OCI-LY1 (cell line): ENCODE measurements at regions not wholly inside any gene's neighbourhood (a gene's known extent, or its start where the extent isn't known, plus 50 kb on each side); places are given as distances from the start of the nearest gene placed in this dataset.

Source experiments
- H2AFZ ChIP-seq: fragments of 200-600 bp; sonication (generic), shearing (Covaris generic); 2 replicates; pipeline ENCODE4 v1.6.0; 2014; ENCODE audit warnings: antibody characterized with exemption, mild to moderate bottlenecking, low read length
- H3F3A ChIP-seq: fragments of 200-600 bp; sonication (generic), shearing (Covaris generic); 2 replicates; pipeline ENCODE4 v1.6.0; 2014; ENCODE audit warnings: mild to moderate bottlenecking, antibody characterized with exemption, low read length, moderate library complexity; ENCODE audit not compliant: insufficient read depth
- H3K27ac ChIP-seq: fragments of 200-600 bp; sonication (generic); 2 replicates; pipeline ENCODE4 v1.5.1; 2014; ENCODE audit warnings: low read length, mixed run types, mild to moderate bottlenecking, low read depth; ENCODE audit not compliant: poor library complexity, severe bottlenecking
- H3K27me3 ChIP-seq: fragments of 200-600 bp; sonication (generic); 2 replicates; pipeline ENCODE4 v1.6.0; 2014; ENCODE audit warnings: antibody characterized with exemption, mild to moderate bottlenecking, low read length, moderate library complexity; ENCODE audit not compliant: insufficient read depth
- H3K36me3 ChIP-seq: fragments of 200-600 bp; sonication (generic); 2 replicates; pipeline ENCODE4 v1.6.1; 2014; ENCODE audit warnings: mild to moderate bottlenecking, antibody characterized with exemption, low read length, moderate library complexity, mixed read lengths; ENCODE audit not compliant: insufficient read depth
- H3K4me1 ChIP-seq: fragments of 200-600 bp; sonication (generic); 2 replicates; pipeline ENCODE4 v1.5.1; 2014; ENCODE audit warnings: mild to moderate bottlenecking, low read length, moderate library complexity; ENCODE audit not compliant: insufficient read depth, severe bottlenecking
- H3K4me2 ChIP-seq: fragments of 200-600 bp; sonication (generic), shearing (Covaris generic); 2 replicates; pipeline ENCODE4 v1.6.1; 2014; ENCODE audit warnings: low read length
- H3K4me3 ChIP-seq: fragments of 200-600 bp; sonication (generic); 2 replicates; pipeline ENCODE4 v1.5.1; 2014; ENCODE audit warnings: low read length, low read depth, mild to moderate bottlenecking, mixed read lengths; ENCODE audit not compliant: poor library complexity, severe bottlenecking
- H3K79me2 ChIP-seq: fragments of 200-600 bp; shearing (Covaris generic); 2 replicates; pipeline ENCODE4 v1.6.1; 2016; ENCODE audit warnings: mixed run types, low read length, mixed read lengths; ENCODE audit not compliant: insufficient read depth
- H3K9ac ChIP-seq: fragments of 200-600 bp; sonication (generic), shearing (Covaris generic); 2 replicates; pipeline ENCODE4 v1.6.1; 2014; ENCODE audit warnings: mild to moderate bottlenecking, low read length, mixed read lengths
- H3K9me2 ChIP-seq: fragments of 200-600 bp; sonication (generic), shearing (Covaris generic); 2 replicates; pipeline ENCODE4 v1.6.1; 2014; ENCODE audit warnings: low read depth, mild to moderate bottlenecking, low read length, mixed read lengths
- H3K9me3 ChIP-seq: fragments of 200-600 bp; shearing (Covaris generic); 2 replicates; pipeline ENCODE4 v1.6.1; 2014; ENCODE audit warnings: low read length, mixed read lengths
- H4K20me1 ChIP-seq: fragments of 200-600 bp; sonication (generic), shearing (Covaris generic); 2 replicates; pipeline ENCODE4 v1.6.0; 2016; ENCODE audit warnings: mild to moderate bottlenecking, low read length; ENCODE audit not compliant: insufficient read depth
- CTCF ChIP-seq: fragments of 200-600 bp; sonication (generic), shearing (Covaris generic); IDR thresholded peaks from 2 replicates; pipeline ENCODE4 v1.5.1; 2017; ENCODE audit warnings: mild to moderate bottlenecking, antibody characterized with exemption, low read length, moderate library complexity, mixed read lengths
- EZH2 ChIP-seq: fragments of 200-600 bp; sonication (generic), shearing (Covaris generic); IDR thresholded peaks from 2 replicates; pipeline ENCODE4 v1.8.0; 2017; ENCODE audit warnings: borderline replicate concordance, mixed run types, mild to moderate bottlenecking, antibody characterized with exemption, low read length, moderate library complexity, mixed read lengths

- no peaks in the 10 kb centered on the region for H3F3A ChIP-seq
- H3K4me3 ChIP-seq = no peak overlapping the region
- H3K36me3 ChIP-seq = no peaks in the 10 kb centered on the region
- no peak overlapping the region for H2AFZ ChIP-seq
- no peaks in the 10 kb centered on the region for H3K4me1 ChIP-seq
- H3K27ac ChIP-seq = no peak overlapping the region
- TF ChIP-seq CTCF = no peak
- TF ChIP-seq EZH2 = no peak
- H4K20me1 ChIP-seq = no peaks in the 10 kb centered on the region
- H3K4me2 ChIP-seq = no peak overlapping the region
- H3K79me2 ChIP-seq = no peaks in the 10 kb centered on the region
- H3K9me3 ChIP-seq = no peaks in the 10 kb centered on the region
- no peaks in the 10 kb centered on the region for H3K27me3 ChIP-seq
- no peak overlapping the region for H3K9ac ChIP-seq
- H3K9me2 ChIP-seq = no peaks in the 10 kb centered on the region
Measured at GRCh38 chr4:141338238-141338637, 117.5 kb downstream of the ZNF330 start.

- no peak overlapping the region for H3K4me2 ChIP-seq
- H2AFZ ChIP-seq = no peak overlapping the region
- H3K9ac ChIP-seq = no peak overlapping the region
- H3K36me3 ChIP-seq = no peaks in the 10 kb centered on the region
- H3K79me2 ChIP-seq = no peaks in the 10 kb centered on the region
- H3K27ac ChIP-seq = no peak overlapping the region
- no peaks in the 10 kb centered on the region for H4K20me1 ChIP-seq
- no peak for TF ChIP-seq EZH2
- no peak for TF ChIP-seq CTCF
- no peaks in the 10 kb centered on the region for H3K9me2 ChIP-seq
- H3K9me3 ChIP-seq = no peaks in the 10 kb centered on the region
- no peaks in the 10 kb centered on the region for H3K4me1 ChIP-seq
- H3K4me3 ChIP-seq = no peak overlapping the region
- no peaks in the 10 kb centered on the region for H3K27me3 ChIP-seq
- H3F3A ChIP-seq = no peaks in the 10 kb centered on the region
Measured at GRCh38 chr4:141339391-141339790, 118.7 kb downstream of the ZNF330 start.

- no peak overlapping the region for H2AFZ ChIP-seq
- no peak overlapping the region for H3K4me2 ChIP-seq
- no peaks in the 10 kb centered on the region for H3K27me3 ChIP-seq
- no peaks in the 10 kb centered on the region for H3K4me1 ChIP-seq
- H3K9ac ChIP-seq = no peak overlapping the region
- H3K79me2 ChIP-seq = no peaks in the 10 kb centered on the region
- no peak overlapping the region for H3K4me3 ChIP-seq
- no peaks in the 10 kb centered on the region for H3K36me3 ChIP-seq
- no peak overlapping the region for H3K27ac ChIP-seq
- H3K9me2 ChIP-seq = no peaks in the 10 kb centered on the region
- TF ChIP-seq EZH2 (no peak), CTCF (no peak)
- no peaks in the 10 kb centered on the region for H3F3A ChIP-seq
- no peaks in the 10 kb centered on the region for H4K20me1 ChIP-seq
- H3K9me3 ChIP-seq = no peaks in the 10 kb centered on the region
Measured at GRCh38 chr4:141339966-141340365, 119.3 kb downstream of the ZNF330 start.
